Erythroblast (primary cell): ENCODE measurements at regions not wholly inside any gene's neighbourhood (a gene's known extent, or its start where the extent isn't known, plus 50 kb on each side); places are given as distances from the start of the nearest gene placed in this dataset.

ENCODE experiments used
- GATA1 ChIP-seq: IDR thresholded peaks from 2 replicates; pipeline ENCODE4 v1.6.1; 2011; ENCODE audit warnings: low read depth, mild to moderate bottlenecking, control low read depth, low read length, moderate library complexity
- POLR2A ChIP-seq: IDR thresholded peaks from 2 replicates; pipeline ENCODE4 v1.6.1; 2011; ENCODE audit warnings: mild to moderate bottlenecking, low read length

GRCh38 chr6:88476388-88476787, 310.2 kb upstream of the CNR1 start:
- TF ChIP-seq POLR2A (no peak), GATA1 (no peak)
